ENCODE measurements at regions not wholly inside any gene's neighbourhood (a gene's known extent, or its start where the extent isn't known, plus 50 kb on each side); places are given as distances from the start of the nearest gene placed in this dataset.

DNA sequence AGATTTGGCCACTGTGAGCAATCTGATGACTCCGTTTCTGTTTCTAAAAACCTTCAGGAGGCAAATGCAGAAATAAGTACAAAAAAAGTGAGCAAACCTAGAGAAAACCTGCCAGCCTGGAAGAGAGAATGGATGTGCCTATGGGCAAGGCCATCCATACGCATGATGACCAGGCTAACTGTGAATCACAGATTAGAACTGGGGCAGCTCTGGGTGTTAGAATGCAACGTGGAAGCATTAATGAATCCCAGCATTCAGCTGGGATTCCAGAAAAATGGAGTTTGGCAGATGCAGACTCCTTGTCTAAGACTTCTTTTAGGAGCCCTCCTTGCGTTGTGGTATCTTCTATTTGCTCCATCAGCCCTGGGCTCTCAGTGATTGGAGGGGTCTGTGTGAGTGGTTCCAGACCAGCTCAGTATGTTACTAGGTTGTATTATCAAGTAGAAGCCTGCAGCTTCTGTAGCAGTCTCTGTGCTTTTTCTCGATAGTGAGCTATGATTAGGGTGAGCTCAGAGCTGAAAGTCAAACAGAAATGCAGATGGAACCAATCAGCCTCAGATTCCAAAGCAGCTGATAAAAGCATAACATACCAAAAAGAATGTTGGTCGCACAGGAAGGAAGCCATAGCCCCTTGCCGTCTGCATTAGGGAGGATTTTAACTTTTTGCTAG, 154.0 kb downstream of the PSMG1 start:
- no peak overlapping the region for H3K4me3 ChIP-seq
- H3K27ac ChIP-seq = peak overlapping the region; percentile 66
- H4K20me1 ChIP-seq (ENCODE audit: insufficient read depth, poor library complexity, severe bottlenecking) = no peaks in the 10 kb centered on the region
- H3K9me2 ChIP-seq (replicated peaks; ENCODE audit: insufficient read depth) = no peaks in the 10 kb centered on the region
- H3K4me1 ChIP-seq (ENCODE audit: insufficient read depth) = peaks cover 28% of the 10 kb centered on the region
- H2AFZ ChIP-seq = no peak overlapping the region
- TF ChIP-seq EZH2 (IDR thresholded peaks at IDR 0.05; ENCODE audit: borderline replicate concordance) (no peak), EZH2phosphoT487 (IDR thresholded peaks at IDR 0.05; ENCODE audit: low read depth, severe bottlenecking, unreplicated experiment) (no peak), CTCF (IDR thresholded peaks at IDR 0.05; ENCODE audit: poor library complexity) (no peak)
- H3K4me2 ChIP-seq = peak overlapping the region; percentile 10
- H3K79me2 ChIP-seq = no peaks in the 10 kb centered on the region
- no peak for DNase-seq (ENCODE audit: low spot score)
- WGBS (ENCODE audit: low lambda C conversion rate, missing lambda C conversion rate) = 33% methylated on average over 7 of the region's 7 CpGs
- no peaks in the 10 kb centered on the region for H3K27me3 ChIP-seq
- no peaks in the 10 kb centered on the region for H3K9me3 ChIP-seq (ENCODE audit: low read depth)
- H3K36me3 ChIP-seq (replicated peaks; ENCODE audit: insufficient read depth, low read depth) = no peaks in the 10 kb centered on the region

- no peaks in the 10 kb centered on the region for H3K9me3 ChIP-seq (ENCODE audit: low read depth)
- H3K79me2 ChIP-seq = no peaks in the 10 kb centered on the region
- H2AFZ ChIP-seq = no peak overlapping the region
- H3K27ac ChIP-seq = no peak overlapping the region
- no peaks in the 10 kb centered on the region for H3K36me3 ChIP-seq (replicated peaks; ENCODE audit: insufficient read depth, low read depth)
- H3K4me3 ChIP-seq = no peak overlapping the region
- H3K4me2 ChIP-seq = no peak overlapping the region
- no peaks in the 10 kb centered on the region for H3K27me3 ChIP-seq
- peaks cover 29% of the 10 kb centered on the region for H3K4me1 ChIP-seq (ENCODE audit: insufficient read depth)
- H3K9me2 ChIP-seq (replicated peaks; ENCODE audit: insufficient read depth) = no peaks in the 10 kb centered on the region
- TF ChIP-seq CTCF (IDR thresholded peaks at IDR 0.05; ENCODE audit: poor library complexity) (no peak), EZH2phosphoT487 (IDR thresholded peaks at IDR 0.05; ENCODE audit: low read depth, severe bottlenecking, unreplicated experiment) (no peak), EZH2 (IDR thresholded peaks at IDR 0.05; ENCODE audit: borderline replicate concordance) (no peak)
- no peaks in the 10 kb centered on the region for H4K20me1 ChIP-seq (ENCODE audit: insufficient read depth, poor library complexity, severe bottlenecking)
- DNase-seq (ENCODE audit: low spot score) = no peak
- 94% methylated on average over 5 of the region's 5 CpGs for WGBS (ENCODE audit: low lambda C conversion rate, missing lambda C conversion rate)
Measured at GRCh38 chr21:39025198-39025597, 158.1 kb downstream of the PSMG1 start.

DNA sequence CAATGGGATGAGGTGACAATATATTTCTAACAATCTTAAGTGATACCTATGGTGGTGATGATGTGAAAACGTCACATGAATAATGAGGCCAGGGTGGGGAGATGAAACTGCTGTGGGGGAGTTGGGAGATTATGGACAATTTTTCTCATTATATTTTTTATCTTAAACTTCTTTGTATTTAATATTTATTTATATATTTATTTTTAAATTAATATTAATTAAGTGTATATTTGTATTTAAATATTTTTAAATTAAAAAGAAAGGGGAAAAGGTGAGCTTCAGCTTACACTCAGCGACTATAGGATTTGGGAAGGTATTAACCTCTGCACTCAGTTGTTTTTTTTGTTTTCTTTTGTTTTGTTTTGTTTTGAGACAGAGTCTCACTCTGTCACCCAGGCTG, 158.7 kb downstream of the PSMG1 start:
- Histone ChIP-seq H3K4me3 (no peak overlapping the region), H2AFZ (no peak overlapping the region), H3K27ac (no peak overlapping the region), H3K36me3 (replicated peaks; ENCODE audit: insufficient read depth, low read depth) (no peaks in the 10 kb centered on the region), H3K79me2 (no peaks in the 10 kb centered on the region), H3K4me2 (no peak overlapping the region), H3K4me1 (ENCODE audit: insufficient read depth) (peaks cover 22% of the 10 kb centered on the region), H3K9me2 (replicated peaks; ENCODE audit: insufficient read depth) (no peaks in the 10 kb centered on the region), H3K9me3 (ENCODE audit: low read depth) (no peaks in the 10 kb centered on the region), H3K27me3 (no peaks in the 10 kb centered on the region), H4K20me1 (ENCODE audit: insufficient read depth, poor library complexity, severe bottlenecking) (no peaks in the 10 kb centered on the region)
- 87% methylated on average over 2 of the region's 2 CpGs for WGBS (ENCODE audit: low lambda C conversion rate, missing lambda C conversion rate)
- DNase-seq (ENCODE audit: low spot score) = no peak
- no peak for TF ChIP-seq EZH2 (IDR thresholded peaks at IDR 0.05; ENCODE audit: borderline replicate concordance)
- no peak for TF ChIP-seq EZH2phosphoT487 (IDR thresholded peaks at IDR 0.05; ENCODE audit: low read depth, severe bottlenecking, unreplicated experiment)

DNA sequence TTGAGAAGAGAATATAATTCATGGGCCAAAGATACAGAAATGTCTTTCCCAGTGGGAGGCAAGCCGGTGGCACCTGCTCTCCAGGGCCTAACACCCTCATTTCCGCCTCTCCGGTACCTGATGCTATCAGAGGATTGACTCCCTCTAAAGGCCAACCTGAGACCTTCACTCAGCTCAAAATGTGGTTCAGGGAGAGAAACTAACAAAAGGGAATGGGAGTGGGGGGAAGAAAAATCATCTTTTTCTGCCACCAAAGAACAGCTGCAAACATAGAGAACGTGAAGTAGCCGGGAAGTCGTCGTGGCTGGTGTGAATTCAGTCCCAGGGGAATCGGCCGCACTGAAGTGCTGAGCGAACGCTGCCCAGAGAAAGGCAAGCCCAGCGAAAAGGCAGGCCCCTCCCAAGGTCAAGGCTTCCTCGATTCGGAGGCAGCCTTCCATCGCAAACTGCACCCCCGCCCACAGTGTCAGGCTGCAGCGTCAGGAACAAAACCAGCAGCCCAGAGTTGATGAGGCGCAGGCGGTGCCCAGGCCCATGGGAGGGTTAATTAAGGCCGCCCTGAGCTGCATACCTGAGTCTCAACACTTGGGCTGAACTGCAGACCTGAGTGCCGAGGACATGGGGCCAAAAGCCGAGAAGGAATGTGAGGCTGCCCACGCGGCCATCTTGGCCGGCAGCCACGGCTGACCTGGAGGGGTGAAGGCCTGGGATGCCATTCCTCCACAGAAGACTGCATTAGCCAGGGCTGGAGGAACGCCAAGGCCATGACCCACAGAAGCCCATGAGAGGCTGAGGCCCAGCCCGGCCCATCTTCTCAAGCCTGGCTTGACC, 160.2 kb downstream of the PSMG1 start:
- Histone ChIP-seq H3K27ac (no peak overlapping the region), H3K9me3 (ENCODE audit: low read depth) (no peaks in the 10 kb centered on the region), H2AFZ (no peak overlapping the region), H3K9me2 (replicated peaks; ENCODE audit: insufficient read depth) (no peaks in the 10 kb centered on the region), H3K79me2 (no peaks in the 10 kb centered on the region), H3K27me3 (no peaks in the 10 kb centered on the region), H3K36me3 (replicated peaks; ENCODE audit: insufficient read depth, low read depth) (no peaks in the 10 kb centered on the region), H3K4me1 (ENCODE audit: insufficient read depth) (peaks cover 14% of the 10 kb centered on the region), H4K20me1 (ENCODE audit: insufficient read depth, poor library complexity, severe bottlenecking) (no peaks in the 10 kb centered on the region), H3K4me2 (no peak overlapping the region), H3K4me3 (no peak overlapping the region)
- no peak for TF ChIP-seq EZH2phosphoT487 (IDR thresholded peaks at IDR 0.05; ENCODE audit: low read depth, severe bottlenecking, unreplicated experiment)
- peak; percentile 15 for TF ChIP-seq CTCF (IDR thresholded peaks at IDR 0.05; ENCODE audit: poor library complexity)
- DNase-seq (ENCODE audit: low spot score) = no peak
- 78% methylated on average over 28 of the region's 28 CpGs for WGBS (ENCODE audit: low lambda C conversion rate, missing lambda C conversion rate)
